ENCODE measurements at regions not wholly inside any gene's neighbourhood (a gene's known extent, or its start where the extent isn't known, plus 50 kb on each side); places are given as distances from the start of the nearest gene placed in this dataset.
"Not testable (repeated sequence)": the region's sequence is repeated elsewhere in the genome, so short reads cannot be mapped to it uniquely, and the experiment has no call there.

- TF ChIP-seq GABPA (IDR thresholded peaks at IDR 0.05; ENCODE audit: borderline replicate concordance, insufficient read depth, low read length); CTCF (IDR thresholded peaks at IDR 0.05; ENCODE audit: control extremely low read depth in 1 of 3, insufficient read depth in 1 of 3, low read depth in 1 of 3, low read length in 3 of 3); EP300 (IDR thresholded peaks at IDR 0.05; ENCODE audit: borderline replicate concordance in 1 of 2, low read depth in 2 of 2, low read length in 2 of 2); RFX5 (IDR thresholded peaks at IDR 0.05; ENCODE audit: borderline replicate concordance, low read depth, low read length); NANOG (IDR thresholded peaks at IDR 0.05; ENCODE audit: insufficient read depth, low read depth, low read length, poor library complexity, severe bottlenecking); RXRA (IDR thresholded peaks at IDR 0.05; ENCODE audit: insufficient read depth, low read depth, low read length): not testable (repeated sequence)
Measured at GRCh38 chr14:106088860-106089259, 562.5 kb downstream of the TMEM121 start.

All from H1 (cell line).